C4-2B (cell line): ENCODE measurements at regions not wholly inside any gene's neighbourhood (a gene's known extent, or its start where the extent isn't known, plus 50 kb on each side); places are given as distances from the start of the nearest gene placed in this dataset.

Experiments used
- H3K27ac ChIP-seq: fragments of 450-650 bp; 2 replicates; pipeline ENCODE4 v1.5.1; 2017
- CTCF ChIP-seq: fragments of 450-650 bp; conservative IDR thresholded peaks from 2 replicates; pipeline ENCODE4 v1.5.1; 2017; ENCODE audit warnings: mild to moderate bottlenecking
- ZFX ChIP-seq: fragments of 450-650 bp; IDR thresholded peaks from 2 replicates; pipeline ENCODE4 v1.6.1; 2017

- H3K27ac ChIP-seq, result no peak overlapping the region
- no peak for TF ChIP-seq CTCF
- TF ChIP-seq ZFX, result no peak
Measured at GRCh38 chr10:4070184-4070583, 285.2 kb upstream of the KLF6 start.

- TF ChIP-seq CTCF (no peak), ZFX (no peak)
- H3K27ac ChIP-seq, result no peak overlapping the region
Measured at GRCh38 chr10:4069491-4069890, 284.5 kb upstream of the KLF6 start.

GRCh38 chr10:4068629-4069028 is 283.6 kb upstream of the KLF6 start:
- TF ChIP-seq CTCF, result no peak
- TF ChIP-seq ZFX, result no peak
- H3K27ac ChIP-seq, result no peak overlapping the region

- H3K27ac ChIP-seq, result no peak overlapping the region
- TF ChIP-seq ZFX, result no peak
Measured at GRCh38 chr10:4067931-4068561, 283.0 kb upstream of the KLF6 start.

GRCh38 chr10:4067531-4067930 is 282.5 kb upstream of the KLF6 start:
- no peak for TF ChIP-seq ZFX
- no peak for TF ChIP-seq CTCF
- H3K27ac ChIP-seq, result no peak overlapping the region

- no peak overlapping the region for H3K27ac ChIP-seq
- TF ChIP-seq ZFX, result no peak
- TF ChIP-seq CTCF, result no peak
Measured at GRCh38 chr10:4066581-4067390, 281.8 kb upstream of the KLF6 start.

GRCh38 chr10:4064489-4064888 is 279.5 kb upstream of the KLF6 start:
- no peak overlapping the region for H3K27ac ChIP-seq
- TF ChIP-seq ZFX, result no peak
- no peak for TF ChIP-seq CTCF
